Ishikawa (cell line): ENCODE measurements at regions not wholly inside any gene's neighbourhood (a gene's known extent, or its start where the extent isn't known, plus 50 kb on each side); places are given as distances from the start of the nearest gene placed in this dataset.

Source experiments
- CEBPB ChIP-seq: IDR thresholded peaks from 2 replicates; pipeline ENCODE4 v1.6.1; 2012
- CREB1 ChIP-seq: IDR thresholded peaks from 2 replicates; pipeline ENCODE4 v1.6.1; 2012; ENCODE audit warnings: low read depth
- EGR1 ChIP-seq: IDR thresholded peaks from 2 replicates; pipeline ENCODE4 v1.6.1; 2012
- EP300 ChIP-seq: IDR thresholded peaks from 2 replicates; pipeline ENCODE4 v1.6.1; 2012; ENCODE audit warnings: borderline replicate concordance
- FOXM1 ChIP-seq: IDR thresholded peaks from 2 replicates; pipeline ENCODE4 v1.6.1; 2012; ENCODE audit warnings: low read depth, borderline replicate concordance
- MAX ChIP-seq: IDR thresholded peaks from 2 replicates; pipeline ENCODE4 v1.6.1; 2012
- NFIC ChIP-seq: IDR thresholded peaks from 2 replicates; pipeline ENCODE4 v1.6.1; 2012
- RAD21 ChIP-seq: IDR thresholded peaks from 2 replicates; pipeline ENCODE4 v1.6.1; 2012; ENCODE audit warnings: low read depth
- TAF1 ChIP-seq: IDR thresholded peaks from 2 replicates; pipeline ENCODE4 v1.6.1; 2012; ENCODE audit warnings: low read depth, mild to moderate bottlenecking
- TCF12 ChIP-seq: IDR thresholded peaks from 2 replicates; pipeline ENCODE4 v1.6.1; 2012; ENCODE audit warnings: low read depth
- TEAD4 ChIP-seq: IDR thresholded peaks from 2 replicates; pipeline ENCODE4 v1.6.1; 2012
- USF1 ChIP-seq: IDR thresholded peaks from 2 replicates; pipeline ENCODE4 v1.6.1; 2012
- YY1 ChIP-seq: IDR thresholded peaks from 2 replicates; pipeline ENCODE4 v1.6.1; 2012; ENCODE audit warnings: low read depth
- ZBTB7A ChIP-seq: IDR thresholded peaks from 2 replicates; pipeline ENCODE4 v1.6.1; 2012; ENCODE audit warnings: low read depth
- TF ChIP-seq, protein P1 (sequence below): IDR thresholded peaks from 2 replicates; pipeline ENCODE4 v1.6.1; 2012; ENCODE audit warnings: low read depth, mild to moderate bottlenecking

DNA sequence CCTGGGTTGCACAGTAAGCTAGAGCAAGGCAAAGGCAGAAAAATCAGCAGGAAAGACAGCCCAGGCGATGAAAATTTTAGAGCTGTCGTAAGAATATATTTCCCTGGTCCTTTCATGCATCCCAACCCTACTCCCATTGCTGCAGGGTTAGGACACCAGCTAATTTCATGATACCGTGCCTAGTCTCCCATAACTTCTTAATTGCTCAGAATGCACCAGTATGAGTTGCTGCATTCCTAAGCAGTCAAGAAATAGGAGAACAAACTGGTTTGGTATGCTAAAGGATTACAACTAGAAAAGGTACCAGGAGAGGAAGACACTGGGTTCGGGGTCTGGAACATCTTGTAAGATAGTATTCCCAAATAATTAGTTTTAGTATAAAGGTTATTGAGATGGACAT lies 269.4 kb upstream of the NRXN1 start:
- TF ChIP-seq CEBPB (no peak), EGR1 (no peak), USF1 (no peak), FOXM1 (no peak)

DNA sequence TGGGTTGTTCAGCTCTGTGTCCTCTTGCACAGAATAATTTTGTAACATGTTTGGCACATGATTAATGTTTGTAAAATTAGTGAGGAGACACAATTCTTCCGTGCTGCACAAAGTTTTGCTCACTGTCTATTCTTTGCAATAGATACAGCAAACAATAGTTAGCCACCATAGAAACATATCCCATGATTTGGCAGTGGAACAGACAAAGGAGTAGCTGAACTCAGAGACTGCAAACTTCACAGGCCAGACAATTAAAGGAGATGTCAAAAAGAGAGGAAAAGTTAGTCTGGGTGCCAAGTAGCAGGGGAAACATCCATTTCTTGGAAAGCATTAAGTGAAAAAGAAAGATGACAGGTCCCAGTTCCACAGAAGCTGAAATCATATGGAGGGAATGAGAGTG lies 267.4 kb upstream of the NRXN1 start:
- TF ChIP-seq EGR1 = no peak

DNA sequence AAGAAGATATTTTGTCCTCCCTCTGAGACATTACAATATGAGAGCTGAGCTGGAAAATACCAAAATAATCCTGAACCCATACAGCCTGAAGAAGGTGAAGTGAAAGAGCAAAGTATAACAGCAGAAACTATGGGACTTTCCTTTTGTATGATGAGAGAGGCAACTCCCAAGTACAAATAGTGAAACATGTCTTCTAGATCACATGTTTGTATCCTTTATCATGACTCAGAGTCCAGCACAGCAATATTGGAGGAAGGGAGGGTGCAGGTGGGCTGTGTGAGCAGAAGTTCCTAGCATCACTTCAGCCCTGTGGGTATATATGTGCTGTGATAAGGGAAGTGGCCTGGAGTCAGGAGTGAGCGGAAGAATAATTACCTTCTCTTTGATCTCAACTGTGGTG lies 265.6 kb upstream of the NRXN1 start:
- TF ChIP-seq USF1 (no peak), TAF1 (no peak), CREB1 (no peak), TCF12 (no peak), ZBTB7A (no peak), MAX (no peak), TEAD4 (no peak), EP300 (no peak), CEBPB (no peak), RAD21 (no peak), EGR1 (no peak), YY1 (no peak), NFIC (no peak), FOXM1 (no peak)
- TF ChIP-seq, protein P1, sequence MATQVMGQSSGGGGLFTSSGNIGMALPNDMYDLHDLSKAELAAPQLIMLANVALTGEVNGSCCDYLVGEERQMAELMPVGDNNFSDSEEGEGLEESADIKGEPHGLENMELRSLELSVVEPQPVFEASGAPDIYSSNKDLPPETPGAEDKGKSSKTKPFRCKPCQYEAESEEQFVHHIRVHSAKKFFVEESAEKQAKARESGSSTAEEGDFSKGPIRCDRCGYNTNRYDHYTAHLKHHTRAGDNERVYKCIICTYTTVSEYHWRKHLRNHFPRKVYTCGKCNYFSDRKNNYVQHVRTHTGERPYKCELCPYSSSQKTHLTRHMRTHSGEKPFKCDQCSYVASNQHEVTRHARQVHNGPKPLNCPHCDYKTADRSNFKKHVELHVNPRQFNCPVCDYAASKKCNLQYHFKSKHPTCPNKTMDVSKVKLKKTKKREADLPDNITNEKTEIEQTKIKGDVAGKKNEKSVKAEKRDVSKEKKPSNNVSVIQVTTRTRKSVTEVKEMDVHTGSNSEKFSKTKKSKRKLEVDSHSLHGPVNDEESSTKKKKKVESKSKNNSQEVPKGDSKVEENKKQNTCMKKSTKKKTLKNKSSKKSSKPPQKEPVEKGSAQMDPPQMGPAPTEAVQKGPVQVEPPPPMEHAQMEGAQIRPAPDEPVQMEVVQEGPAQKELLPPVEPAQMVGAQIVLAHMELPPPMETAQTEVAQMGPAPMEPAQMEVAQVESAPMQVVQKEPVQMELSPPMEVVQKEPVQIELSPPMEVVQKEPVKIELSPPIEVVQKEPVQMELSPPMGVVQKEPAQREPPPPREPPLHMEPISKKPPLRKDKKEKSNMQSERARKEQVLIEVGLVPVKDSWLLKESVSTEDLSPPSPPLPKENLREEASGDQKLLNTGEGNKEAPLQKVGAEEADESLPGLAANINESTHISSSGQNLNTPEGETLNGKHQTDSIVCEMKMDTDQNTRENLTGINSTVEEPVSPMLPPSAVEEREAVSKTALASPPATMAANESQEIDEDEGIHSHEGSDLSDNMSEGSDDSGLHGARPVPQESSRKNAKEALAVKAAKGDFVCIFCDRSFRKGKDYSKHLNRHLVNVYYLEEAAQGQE = no peak

GRCh38 chr2:51293566-51294200 lies 261.8 kb upstream of the NRXN1 start:
- TF ChIP-seq ZBTB7A = no peak
- no peak for TF ChIP-seq MAX
- TF ChIP-seq TAF1 = no peak
- no peak for TF ChIP-seq CREB1
- no peak for TF ChIP-seq EGR1
- no peak for TF ChIP-seq TCF12
- TF ChIP-seq RAD21 = no peak
- TF ChIP-seq, protein P1 = no peak
- TF ChIP-seq NFIC = no peak
- no peak for TF ChIP-seq FOXM1
- no peak for TF ChIP-seq USF1
- no peak for TF ChIP-seq EP300
- TF ChIP-seq TEAD4 = no peak
- no peak for TF ChIP-seq YY1

DNA sequence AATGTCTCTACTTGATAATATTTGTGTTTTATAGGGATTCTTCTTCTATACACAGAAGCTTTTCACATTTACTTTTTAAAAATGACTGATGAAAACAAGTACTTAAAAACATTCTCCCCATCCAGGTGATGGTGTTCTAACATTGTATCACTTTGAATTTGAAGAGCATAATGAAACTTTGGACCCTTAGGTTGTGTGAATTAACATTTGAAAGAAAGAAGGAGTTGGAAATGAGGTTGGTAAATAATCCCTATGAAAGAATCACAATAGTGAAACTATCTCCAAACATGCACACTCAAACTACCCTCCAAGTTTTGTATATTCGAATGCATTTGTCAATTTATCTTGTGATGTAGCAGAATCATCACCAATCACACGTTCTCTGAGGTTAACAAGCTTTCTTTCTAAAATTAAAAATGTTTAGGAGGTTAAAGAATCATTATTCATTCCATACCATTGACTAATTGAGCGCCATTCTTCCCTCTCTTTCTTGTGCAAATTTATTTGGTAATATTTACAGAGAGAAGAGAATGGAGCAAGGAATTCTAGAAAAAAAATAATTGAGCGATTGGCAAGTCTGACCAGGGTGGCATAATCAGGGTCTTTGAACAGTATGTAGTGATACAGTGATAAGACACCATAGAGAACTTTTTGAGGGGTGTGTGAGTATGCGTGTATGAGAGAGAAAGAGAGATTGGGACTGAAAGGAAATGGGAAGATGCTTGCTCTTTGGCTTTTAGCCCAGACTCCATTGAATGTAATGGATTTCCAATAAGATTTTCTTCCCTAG lies 260.0 kb upstream of the NRXN1 start:
- TF ChIP-seq MAX (no peak), NFIC (no peak), RAD21 (no peak), CREB1 (no peak), TCF12 (no peak), CEBPB (no peak)
- TF ChIP-seq, protein P1 = no peak
